Neural progenitor cell (in vitro differentiated cells): ENCODE measurements at regions not wholly inside any gene's neighbourhood (a gene's known extent, or its start where the extent isn't known, plus 50 kb on each side); places are given as distances from the start of the nearest gene placed in this dataset.

Source experiments
- CTCF ChIP-seq: fragments of 200-600 bp; sonication (generic); IDR thresholded peaks from 2 replicates; pipeline ENCODE4 v1.5.1; 2017; ENCODE audit warnings: antibody characterized with exemption, mild to moderate bottlenecking
- EZH2 ChIP-seq: fragments of 200-600 bp; sonication (generic); IDR thresholded peaks from 2 replicates; pipeline ENCODE4 v1.6.1; 2017; ENCODE audit warnings: antibody characterized with exemption, mild to moderate bottlenecking, moderate library complexity

DNA sequence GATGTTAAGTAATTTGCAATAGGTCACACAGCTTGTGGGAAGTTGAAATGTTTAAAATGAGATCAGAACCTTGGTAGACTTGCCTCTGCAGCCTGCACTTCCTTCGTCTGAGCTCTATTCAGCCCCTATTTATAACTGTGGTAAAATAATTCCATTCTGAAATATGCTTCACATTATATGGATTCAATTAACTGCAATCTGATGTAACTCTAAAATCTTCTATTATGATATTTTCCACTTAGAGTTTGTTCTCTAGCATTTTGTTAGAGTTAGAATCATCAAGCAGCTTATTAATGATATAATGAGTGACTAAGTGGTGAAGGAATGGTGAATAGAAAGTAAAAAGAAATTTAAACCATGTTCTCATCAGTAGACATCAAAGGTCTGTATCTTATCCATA is 139.6 kb upstream of the ARHGAP28 start:
- TF ChIP-seq CTCF = no peak
- TF ChIP-seq EZH2 = no peak
